HCT116 (cell line): ENCODE measurements at regions not wholly inside any gene's neighbourhood (a gene's known extent, or its start where the extent isn't known, plus 50 kb on each side); places are given as distances from the start of the nearest gene placed in this dataset.

Source experiments
- POLR2A ChIP-seq: IDR thresholded peaks from 2 replicates; pipeline ENCODE4 v1.7.0; 2011; ENCODE audit warnings: borderline replicate concordance; ENCODE audit not compliant: insufficient read depth, insufficient read length; ENCODE audit errors: extremely low read depth
- TF ChIP-seq, protein P1 (sequence below), 3 experiments: fragments of 200-600 bp in 1 of 3; sonication (generic) in 1 of 3; IDR thresholded peaks in 2 of 3; conservative IDR thresholded peaks in 1 of 3; 2 replicates each; pipeline ENCODE4 v1.5.1; 2012 to 2017; ENCODE audit warnings: low read depth in 2 of 3, low read length in 2 of 3, antibody characterized with exemption in 1 of 3, borderline replicate concordance in 1 of 3, control low read depth in 1 of 3, mild to moderate bottlenecking in 1 of 3, mixed read lengths in 1 of 3, mixed run types in 1 of 3, moderate library complexity in 1 of 3; ENCODE audit not compliant: insufficient read depth in 1 of 3
- TF ChIP-seq, protein P2 (sequence below): IDR thresholded peaks from 2 replicates; pipeline ENCODE4 v1.6.1; 2012; ENCODE audit warnings: low read depth
- TF ChIP-seq, protein P3 (sequence below): IDR thresholded peaks from 2 replicates; pipeline ENCODE4 v1.6.1; 2012

DNA sequence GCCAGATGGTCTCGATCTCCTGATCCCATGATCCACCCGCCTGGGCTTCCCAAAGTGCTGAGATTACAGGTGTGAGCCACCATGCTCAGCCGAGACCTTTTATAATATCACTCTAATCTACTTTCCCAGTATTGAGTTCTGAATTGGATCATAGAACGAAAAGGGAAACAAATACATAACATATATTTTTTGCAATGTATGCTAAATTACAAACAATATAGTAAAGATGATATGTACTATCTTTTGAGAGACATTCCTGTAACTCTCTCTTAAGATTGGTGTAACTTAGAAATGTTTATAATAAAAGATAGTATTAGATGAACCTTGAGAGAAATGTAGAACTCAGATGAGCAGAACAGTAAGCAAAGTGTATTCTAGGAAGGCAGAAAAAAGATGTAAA lies 129.2 kb upstream of the TENT5A start:
- TF ChIP-seq, protein P1, sequence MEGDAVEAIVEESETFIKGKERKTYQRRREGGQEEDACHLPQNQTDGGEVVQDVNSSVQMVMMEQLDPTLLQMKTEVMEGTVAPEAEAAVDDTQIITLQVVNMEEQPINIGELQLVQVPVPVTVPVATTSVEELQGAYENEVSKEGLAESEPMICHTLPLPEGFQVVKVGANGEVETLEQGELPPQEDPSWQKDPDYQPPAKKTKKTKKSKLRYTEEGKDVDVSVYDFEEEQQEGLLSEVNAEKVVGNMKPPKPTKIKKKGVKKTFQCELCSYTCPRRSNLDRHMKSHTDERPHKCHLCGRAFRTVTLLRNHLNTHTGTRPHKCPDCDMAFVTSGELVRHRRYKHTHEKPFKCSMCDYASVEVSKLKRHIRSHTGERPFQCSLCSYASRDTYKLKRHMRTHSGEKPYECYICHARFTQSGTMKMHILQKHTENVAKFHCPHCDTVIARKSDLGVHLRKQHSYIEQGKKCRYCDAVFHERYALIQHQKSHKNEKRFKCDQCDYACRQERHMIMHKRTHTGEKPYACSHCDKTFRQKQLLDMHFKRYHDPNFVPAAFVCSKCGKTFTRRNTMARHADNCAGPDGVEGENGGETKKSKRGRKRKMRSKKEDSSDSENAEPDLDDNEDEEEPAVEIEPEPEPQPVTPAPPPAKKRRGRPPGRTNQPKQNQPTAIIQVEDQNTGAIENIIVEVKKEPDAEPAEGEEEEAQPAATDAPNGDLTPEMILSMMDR (IDR thresholded peaks at IDR 0.05 in 2 of 3, conservative IDR thresholded peaks at IDR 0.05 in 1 of 3; ENCODE audit: borderline replicate concordance in 1 of 3, insufficient read depth in 1 of 3, low read depth in 2 of 3, low read length in 2 of 3) = no peak
- TF ChIP-seq POLR2A = no peak
- TF ChIP-seq, protein P2, sequence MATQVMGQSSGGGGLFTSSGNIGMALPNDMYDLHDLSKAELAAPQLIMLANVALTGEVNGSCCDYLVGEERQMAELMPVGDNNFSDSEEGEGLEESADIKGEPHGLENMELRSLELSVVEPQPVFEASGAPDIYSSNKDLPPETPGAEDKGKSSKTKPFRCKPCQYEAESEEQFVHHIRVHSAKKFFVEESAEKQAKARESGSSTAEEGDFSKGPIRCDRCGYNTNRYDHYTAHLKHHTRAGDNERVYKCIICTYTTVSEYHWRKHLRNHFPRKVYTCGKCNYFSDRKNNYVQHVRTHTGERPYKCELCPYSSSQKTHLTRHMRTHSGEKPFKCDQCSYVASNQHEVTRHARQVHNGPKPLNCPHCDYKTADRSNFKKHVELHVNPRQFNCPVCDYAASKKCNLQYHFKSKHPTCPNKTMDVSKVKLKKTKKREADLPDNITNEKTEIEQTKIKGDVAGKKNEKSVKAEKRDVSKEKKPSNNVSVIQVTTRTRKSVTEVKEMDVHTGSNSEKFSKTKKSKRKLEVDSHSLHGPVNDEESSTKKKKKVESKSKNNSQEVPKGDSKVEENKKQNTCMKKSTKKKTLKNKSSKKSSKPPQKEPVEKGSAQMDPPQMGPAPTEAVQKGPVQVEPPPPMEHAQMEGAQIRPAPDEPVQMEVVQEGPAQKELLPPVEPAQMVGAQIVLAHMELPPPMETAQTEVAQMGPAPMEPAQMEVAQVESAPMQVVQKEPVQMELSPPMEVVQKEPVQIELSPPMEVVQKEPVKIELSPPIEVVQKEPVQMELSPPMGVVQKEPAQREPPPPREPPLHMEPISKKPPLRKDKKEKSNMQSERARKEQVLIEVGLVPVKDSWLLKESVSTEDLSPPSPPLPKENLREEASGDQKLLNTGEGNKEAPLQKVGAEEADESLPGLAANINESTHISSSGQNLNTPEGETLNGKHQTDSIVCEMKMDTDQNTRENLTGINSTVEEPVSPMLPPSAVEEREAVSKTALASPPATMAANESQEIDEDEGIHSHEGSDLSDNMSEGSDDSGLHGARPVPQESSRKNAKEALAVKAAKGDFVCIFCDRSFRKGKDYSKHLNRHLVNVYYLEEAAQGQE = no peak
- TF ChIP-seq, protein P3, sequence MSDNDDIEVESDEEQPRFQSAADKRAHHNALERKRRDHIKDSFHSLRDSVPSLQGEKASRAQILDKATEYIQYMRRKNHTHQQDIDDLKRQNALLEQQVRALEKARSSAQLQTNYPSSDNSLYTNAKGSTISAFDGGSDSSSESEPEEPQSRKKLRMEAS = no peak
